GM12891 (cell line): ENCODE measurements at regions not wholly inside any gene's neighbourhood (a gene's known extent, or its start where the extent isn't known, plus 50 kb on each side); places are given as distances from the start of the nearest gene placed in this dataset.

Experiments used
- PAX5 ChIP-seq: IDR thresholded peaks from 2 replicates; pipeline ENCODE4 v1.6.1; 2011; ENCODE audit warnings: low read length, moderate library complexity, mild to moderate bottlenecking; ENCODE audit not compliant: insufficient read depth, severe bottlenecking
- POLR2A ChIP-seq: IDR thresholded peaks from 2 replicates; pipeline ENCODE4 v1.6.1; 2011; ENCODE audit warnings: low read depth, low read length, control low read depth
- POLR2AphosphoS5 ChIP-seq: IDR thresholded peaks from 2 replicates; pipeline ENCODE4 v1.6.1; 2011; ENCODE audit warnings: low read depth, low read length, control low read depth
- SPI1 ChIP-seq: IDR thresholded peaks from 2 replicates; pipeline ENCODE4 v1.6.1; 2011; ENCODE audit warnings: low read depth, low read length, control low read depth
- TAF1 ChIP-seq: IDR thresholded peaks from 2 replicates; pipeline ENCODE4 v1.6.1; 2011; ENCODE audit warnings: low read depth, low read length, control low read depth

- TF ChIP-seq SPI1: no peak
- no peak for TF ChIP-seq POLR2AphosphoS5
- TF ChIP-seq POLR2A: no peak
- no peak for TF ChIP-seq TAF1
- TF ChIP-seq PAX5: no peak
Measured at GRCh38 chr20:24350923-24351368, 118.5 kb upstream of the SYNDIG1 start.
